ENCODE measurements at regions not wholly inside any gene's neighbourhood (a gene's known extent, or its start where the extent isn't known, plus 50 kb on each side); places are given as distances from the start of the nearest gene placed in this dataset.

DNA sequence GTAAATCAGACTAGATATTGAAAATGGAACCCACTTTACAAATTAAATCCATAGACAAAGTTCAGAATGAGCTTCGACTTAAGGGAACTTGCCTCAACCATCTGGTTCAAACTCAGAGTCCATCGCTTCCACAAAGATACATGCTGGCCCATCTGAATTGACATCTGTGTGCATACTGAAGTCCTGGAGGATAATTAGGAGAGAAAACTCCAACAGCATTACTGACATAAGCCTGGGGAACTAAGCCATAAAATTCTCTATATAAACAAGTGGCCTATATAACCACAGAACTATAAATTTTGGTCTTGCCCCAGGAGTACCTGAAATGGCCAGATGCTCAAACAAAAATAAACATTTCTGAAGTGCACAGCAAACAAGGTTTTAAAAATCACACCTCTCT is 94.4 kb downstream of the IZUMO3 start:
- H4K20me1 ChIP-seq (ENCODE audit: insufficient read depth), result no peaks in the 10 kb centered on the region
- H3K4me3 ChIP-seq (ENCODE audit: low read length), result no peak overlapping the region
- H3K27me3 ChIP-seq (ENCODE audit: insufficient read depth, low read depth, low read length), result no peaks in the 10 kb centered on the region
- H3K9me2 ChIP-seq (ENCODE audit: insufficient read depth, low read length), result no peaks in the 10 kb centered on the region
- no peaks in the 10 kb centered on the region for H3K9me3 ChIP-seq (ENCODE audit: low read length)
- H3K36me3 ChIP-seq (ENCODE audit: insufficient read depth, low read length), result no peaks in the 10 kb centered on the region
- no peak overlapping the region for H2AFZ ChIP-seq (ENCODE audit: low read depth, low read length)
- no peak overlapping the region for H3K4me2 ChIP-seq (ENCODE audit: low read length)
- no peak overlapping the region for H3K27ac ChIP-seq (ENCODE audit: low read length)
- H3K9ac ChIP-seq (ENCODE audit: low read length), result no peak overlapping the region
- H3F3A ChIP-seq (ENCODE audit: insufficient read depth, low read length, poor library complexity, severe bottlenecking), result no peaks in the 10 kb centered on the region
- TF ChIP-seq RAD21 (conservative IDR thresholded peaks at IDR 0.05), result no peak
- H3K79me2 ChIP-seq (replicated peaks; ENCODE audit: insufficient read depth, low read length), result no peaks in the 10 kb centered on the region

DNA sequence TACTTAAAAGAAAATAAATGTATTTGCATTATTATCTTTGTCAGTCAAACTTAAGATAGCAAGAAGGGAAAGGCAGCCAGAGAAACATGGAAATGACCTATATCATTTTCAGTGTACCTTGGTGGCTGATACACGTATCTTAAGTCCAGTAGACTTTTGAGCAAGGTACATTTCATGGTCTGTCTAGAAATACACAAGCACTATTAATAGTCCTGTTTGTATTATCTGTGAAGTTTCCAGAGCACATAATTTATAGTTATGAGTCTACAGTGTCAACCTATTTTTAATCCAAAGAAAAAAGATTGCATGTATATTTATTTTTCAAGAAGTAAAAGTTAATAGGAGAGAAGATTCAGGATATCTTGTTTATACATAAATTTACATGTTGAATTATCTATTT is 95.7 kb downstream of the IZUMO3 start:
- no peaks in the 10 kb centered on the region for H3K27me3 ChIP-seq (ENCODE audit: insufficient read depth, low read depth, low read length)
- H2AFZ ChIP-seq (ENCODE audit: low read depth, low read length), result no peak overlapping the region
- no peak for TF ChIP-seq SMC3 (conservative IDR thresholded peaks at IDR 0.05; ENCODE audit: poor library complexity)
- no peak for TF ChIP-seq RAD21 (conservative IDR thresholded peaks at IDR 0.05)
- TF ChIP-seq TAF1 (IDR thresholded peaks at IDR 0.05; ENCODE audit: low read depth), result no peak
- no peak for TF ChIP-seq EP300 (conservative IDR thresholded peaks at IDR 0.05; ENCODE audit: poor library complexity, severe bottlenecking)
- TF ChIP-seq MXI1 (conservative IDR thresholded peaks at IDR 0.05; ENCODE audit: poor library complexity, severe bottlenecking), result no peak
- no peak for TF ChIP-seq CTCF (IDR thresholded peaks at IDR 0.05; ENCODE audit: poor library complexity, severe bottlenecking)
- TF ChIP-seq POLR2AphosphoS5 (IDR thresholded peaks at IDR 0.05), result no peak
- no peaks in the 10 kb centered on the region for H3K79me2 ChIP-seq (replicated peaks; ENCODE audit: insufficient read depth, low read length)
- no peak overlapping the region for H3K27ac ChIP-seq (ENCODE audit: low read length)
- no peaks in the 10 kb centered on the region for H3K9me2 ChIP-seq (ENCODE audit: insufficient read depth, low read length)
- H3K9me3 ChIP-seq (ENCODE audit: low read length), result no peaks in the 10 kb centered on the region
- no peaks in the 10 kb centered on the region for H3K36me3 ChIP-seq (ENCODE audit: insufficient read depth, low read length)
- H3K4me2 ChIP-seq (ENCODE audit: low read length), result no peak overlapping the region
- H3K9ac ChIP-seq (ENCODE audit: low read length), result no peak overlapping the region
- no peaks in the 10 kb centered on the region for H3F3A ChIP-seq (ENCODE audit: insufficient read depth, low read length, poor library complexity, severe bottlenecking)
- no peak overlapping the region for H3K4me3 ChIP-seq (ENCODE audit: low read length)
- H4K20me1 ChIP-seq (ENCODE audit: insufficient read depth), result no peaks in the 10 kb centered on the region

- Histone ChIP-seq H2AFZ (ENCODE audit: low read depth, low read length) (no peak overlapping the region), H3K27me3 (ENCODE audit: insufficient read depth, low read depth, low read length) (no peaks in the 10 kb centered on the region), H3F3A (ENCODE audit: insufficient read depth, low read length, poor library complexity, severe bottlenecking) (no peaks in the 10 kb centered on the region), H3K9ac (ENCODE audit: low read length) (no peak overlapping the region), H3K4me3 (ENCODE audit: low read length) (no peak overlapping the region), H3K36me3 (ENCODE audit: insufficient read depth, low read length) (no peaks in the 10 kb centered on the region), H3K79me2 (replicated peaks; ENCODE audit: insufficient read depth, low read length) (no peaks in the 10 kb centered on the region), H3K9me2 (ENCODE audit: insufficient read depth, low read length) (no peaks in the 10 kb centered on the region), H3K4me2 (ENCODE audit: low read length) (no peak overlapping the region), H3K9me3 (ENCODE audit: low read length) (no peaks in the 10 kb centered on the region), H4K20me1 (ENCODE audit: insufficient read depth) (no peaks in the 10 kb centered on the region), H3K27ac (ENCODE audit: low read length) (no peak overlapping the region)
- TF ChIP-seq EZH2 (IDR thresholded peaks at IDR 0.05; ENCODE audit: borderline replicate concordance, insufficient read depth, low read length, poor library complexity, severe bottlenecking) (no peak), POLR2AphosphoS5 (IDR thresholded peaks at IDR 0.05) (no peak), SMC3 (conservative IDR thresholded peaks at IDR 0.05; ENCODE audit: poor library complexity) (no peak), REST (IDR thresholded peaks at IDR 0.05; ENCODE audit: borderline replicate concordance) (no peak), TAF1 (IDR thresholded peaks at IDR 0.05; ENCODE audit: low read depth) (no peak), CTCF (IDR thresholded peaks at IDR 0.05; ENCODE audit: poor library complexity, severe bottlenecking) (no peak), MXI1 (conservative IDR thresholded peaks at IDR 0.05; ENCODE audit: poor library complexity, severe bottlenecking) (no peak), RAD21 (conservative IDR thresholded peaks at IDR 0.05) (no peak), EP300 (conservative IDR thresholded peaks at IDR 0.05; ENCODE audit: poor library complexity, severe bottlenecking) (no peak)
These were observed 106.2 kb downstream of the IZUMO3 start for GRCh38 chr9:24439456-24439855.
